HUES6 (cell line): ENCODE measurements at regions not wholly inside any gene's neighbourhood (a gene's known extent, or its start where the extent isn't known, plus 50 kb on each side); places are given as distances from the start of the nearest gene placed in this dataset.

Experiments
- H3K27ac ChIP-seq: 2 replicates; pipeline ENCODE4 v1.7.0; 2013; ENCODE audit warnings: low read depth, mild to moderate bottlenecking, low read length, inconsistent platforms
- H3K27me3 ChIP-seq: 2 replicates; pipeline ENCODE4 v1.6.1; 2013; ENCODE audit warnings: low read length; ENCODE audit not compliant: control insufficient read depth, insufficient read depth
- H3K36me3 ChIP-seq: 2 replicates; pipeline ENCODE4 v1.6.1; 2013; ENCODE audit warnings: low read length; ENCODE audit not compliant: control insufficient read depth, insufficient read depth
- H3K4me1 ChIP-seq: 2 replicates; pipeline ENCODE4 v1.6.1; 2013; ENCODE audit warnings: low read length; ENCODE audit not compliant: control insufficient read depth, insufficient read depth
- H3K4me3 ChIP-seq: 2 replicates; pipeline ENCODE4 v1.5.1; 2013; ENCODE audit warnings: low read depth, low read length
- H3K9ac ChIP-seq: one replicate; pipeline ENCODE4 v1.6.1; 2013; ENCODE audit warnings: mild to moderate bottlenecking, low read length
- H3K9me3 ChIP-seq: 2 replicates; pipeline ENCODE4 v1.6.1; 2013; ENCODE audit warnings: low read depth, low read length; ENCODE audit not compliant: control insufficient read depth, insufficient read depth

GRCh38 chr21:19998453-19998852 is 999.8 kb upstream of the NCAM2 start:
- Histone ChIP-seq H3K36me3 (no peaks in the 10 kb centered on the region), H3K4me3 (no peak overlapping the region), H3K9ac (no peak overlapping the region), H3K27me3 (no peaks in the 10 kb centered on the region), H3K4me1 (no peaks in the 10 kb centered on the region), H3K9me3 (peaks cover 19% of the 10 kb centered on the region), H3K27ac (no peak overlapping the region)

GRCh38 chr21:19999369-20000272 is 998.6 kb upstream of the NCAM2 start:
- no peaks in the 10 kb centered on the region for H3K27me3 ChIP-seq
- H3K27ac ChIP-seq, result no peak overlapping the region
- H3K36me3 ChIP-seq, result no peaks in the 10 kb centered on the region
- no peak overlapping the region for H3K9ac ChIP-seq
- H3K4me1 ChIP-seq, result no peaks in the 10 kb centered on the region
- H3K9me3 ChIP-seq, result peaks cover 19% of the 10 kb centered on the region
- no peak overlapping the region for H3K4me3 ChIP-seq

GRCh38 chr21:20004367-20004766 is 993.8 kb upstream of the NCAM2 start:
- Histone ChIP-seq H3K9me3 (peaks cover 10% of the 10 kb centered on the region), H3K36me3 (no peaks in the 10 kb centered on the region), H3K27ac (no peak overlapping the region), H3K4me1 (no peaks in the 10 kb centered on the region), H3K27me3 (no peaks in the 10 kb centered on the region), H3K9ac (no peak overlapping the region), H3K4me3 (no peak overlapping the region)

GRCh38 chr21:20010691-20011200 is 987.5 kb upstream of the NCAM2 start:
- no peak overlapping the region for H3K27ac ChIP-seq
- no peaks in the 10 kb centered on the region for H3K9me3 ChIP-seq
- peaks cover under 1% of the 10 kb centered on the region; the same call in 1 of the 2 replicates for H3K4me1 ChIP-seq
- H3K36me3 ChIP-seq, result no peaks in the 10 kb centered on the region
- H3K4me3 ChIP-seq, result no peak overlapping the region
- no peak overlapping the region for H3K9ac ChIP-seq
- no peaks in the 10 kb centered on the region for H3K27me3 ChIP-seq

GRCh38 chr21:20013851-20014250 is 984.4 kb upstream of the NCAM2 start:
- no peak overlapping the region for H3K27ac ChIP-seq
- H3K27me3 ChIP-seq, result no peaks in the 10 kb centered on the region
- no peaks in the 10 kb centered on the region for H3K36me3 ChIP-seq
- no peak overlapping the region for H3K9ac ChIP-seq
- peaks cover 18% of the 10 kb centered on the region; the same call in 1 of the 2 replicates for H3K4me1 ChIP-seq
- no peak overlapping the region for H3K4me3 ChIP-seq
- no peaks in the 10 kb centered on the region for H3K9me3 ChIP-seq

GRCh38 chr21:20016435-20017005 is 981.7 kb upstream of the NCAM2 start:
- peak overlapping the region; percentile 64 for H3K27ac ChIP-seq
- no peak overlapping the region for H3K9ac ChIP-seq
- H3K9me3 ChIP-seq, result no peaks in the 10 kb centered on the region
- peaks cover 22% of the 10 kb centered on the region; the same call in 1 of the 2 replicates for H3K4me1 ChIP-seq
- H3K4me3 ChIP-seq, result no peak overlapping the region
- no peaks in the 10 kb centered on the region for H3K36me3 ChIP-seq
- no peaks in the 10 kb centered on the region for H3K27me3 ChIP-seq

GRCh38 chr21:20020026-20020425 is 978.2 kb upstream of the NCAM2 start:
- Histone ChIP-seq H3K27ac (no peak overlapping the region), H3K4me1 (peaks cover 22% of the 10 kb centered on the region; the same call in 1 of the 2 replicates), H3K36me3 (no peaks in the 10 kb centered on the region), H3K27me3 (no peaks in the 10 kb centered on the region), H3K4me3 (no peak overlapping the region), H3K9ac (no peak overlapping the region), H3K9me3 (no peaks in the 10 kb centered on the region)

- Histone ChIP-seq H3K9ac (no peak overlapping the region), H3K36me3 (no peaks in the 10 kb centered on the region), H3K9me3 (no peaks in the 10 kb centered on the region), H3K4me1 (peaks cover 4% of the 10 kb centered on the region; the same call in 1 of the 2 replicates), H3K27ac (no peak overlapping the region), H3K27me3 (no peaks in the 10 kb centered on the region), H3K4me3 (no peak overlapping the region)
These were observed 975.0 kb upstream of the NCAM2 start for GRCh38 chr21:20023193-20023592.

GRCh38 chr21:20024741-20025140 is 973.5 kb upstream of the NCAM2 start:
- no peak overlapping the region for H3K4me3 ChIP-seq
- no peaks in the 10 kb centered on the region for H3K36me3 ChIP-seq
- no peaks in the 10 kb centered on the region for H3K27me3 ChIP-seq
- H3K27ac ChIP-seq, result no peak overlapping the region
- no peak overlapping the region for H3K9ac ChIP-seq
- H3K9me3 ChIP-seq, result no peaks in the 10 kb centered on the region
- H3K4me1 ChIP-seq, result peaks cover 4% of the 10 kb centered on the region; the same call in 1 of the 2 replicates

- no peaks in the 10 kb centered on the region for H3K36me3 ChIP-seq
- no peaks in the 10 kb centered on the region for H3K4me1 ChIP-seq
- no peaks in the 10 kb centered on the region for H3K27me3 ChIP-seq
- H3K27ac ChIP-seq, result no peak overlapping the region
- H3K9me3 ChIP-seq, result no peaks in the 10 kb centered on the region; the same call in 1 of the 2 replicates
- H3K9ac ChIP-seq, result no peak overlapping the region
- no peak overlapping the region for H3K4me3 ChIP-seq
These were observed 971.7 kb upstream of the NCAM2 start for GRCh38 chr21:20026543-20026942.

- H3K27me3 ChIP-seq, result no peaks in the 10 kb centered on the region
- H3K27ac ChIP-seq, result no peak overlapping the region
- no peak overlapping the region for H3K4me3 ChIP-seq
- no peaks in the 10 kb centered on the region for H3K36me3 ChIP-seq
- H3K4me1 ChIP-seq, result no peaks in the 10 kb centered on the region
- no peaks in the 10 kb centered on the region; the same call in 1 of the 2 replicates for H3K9me3 ChIP-seq
- no peak overlapping the region for H3K9ac ChIP-seq
These were observed 967.8 kb upstream of the NCAM2 start for GRCh38 chr21:20030390-20030789.
